ENCODE measurements at regions not wholly inside any gene's neighbourhood (a gene's known extent, or its start where the extent isn't known, plus 50 kb on each side); places are given as distances from the start of the nearest gene placed in this dataset.

DNA sequence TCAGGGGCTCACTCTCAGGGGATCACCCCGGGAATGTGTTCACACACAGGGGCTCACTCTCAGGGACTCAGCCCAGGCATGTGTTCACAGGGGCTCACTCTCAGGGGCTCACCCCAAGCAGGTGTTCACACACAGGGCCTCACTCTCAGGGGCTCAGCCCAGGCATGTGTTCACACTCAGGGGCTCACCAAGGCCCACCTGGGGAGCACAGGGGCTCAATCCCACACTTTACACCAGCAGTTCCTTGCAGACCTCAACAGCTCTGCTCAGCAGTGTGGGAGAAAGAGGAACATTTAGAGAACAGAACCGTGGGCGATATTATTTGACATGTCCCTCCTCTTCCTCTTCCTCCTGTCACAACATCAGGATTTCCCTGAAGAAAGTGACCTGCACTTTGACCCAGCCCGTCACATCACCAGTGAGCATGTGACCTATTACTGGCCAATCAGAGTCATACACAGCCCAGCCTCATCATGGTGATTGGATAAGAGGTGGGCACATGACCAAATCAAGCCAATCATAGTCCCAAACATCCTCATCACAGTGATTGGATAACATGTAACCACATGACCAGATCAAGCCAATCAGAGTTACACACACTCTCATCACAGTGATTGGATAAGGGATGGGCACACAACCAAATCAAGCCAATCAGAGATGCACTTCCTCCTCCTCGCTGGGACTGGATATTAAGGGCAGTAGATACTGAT, 359.4 kb upstream of the SFSWAP start:
- WGBS, 2 experiments (ENCODE audit: extremely low coverage in 1 of 2, insufficient coverage in 1 of 2, insufficient read length in 1 of 2, insufficient replicate concordance in 2 of 2, low coverage in 1 of 2, low lambda C conversion rate in 2 of 2, missing lambda C conversion rate in 1 of 2), result 98% methylated on average over 5 of the region's 5 CpGs; no CpG with 5 or more reads in 1 of the 2 experiments
- DNase-seq (ENCODE audit: low read depth in 1 of 2, low spot score in 2 of 2) (no peak), FAIRE-seq (no peak)
- Histone ChIP-seq H3K4me2 (ENCODE audit: insufficient read depth in 1 of 2, low read depth in 2 of 2, low read length in 2 of 2) (no peak overlapping the region), H3K14ac (ENCODE audit: insufficient read length) (no peak overlapping the region), H2BK120ac (replicated peaks; ENCODE audit: low read depth, low read length) (no peak overlapping the region), H3K18ac (ENCODE audit: extremely low read depth, low read length) (no peak overlapping the region), H2AK5ac (ENCODE audit: low read depth, low read length) (no peak overlapping the region), H3K9ac (replicated peaks in 1 of 4; ENCODE audit: extremely low read depth in 1 of 4, low read depth in 3 of 4, low read length in 3 of 4) (no peak overlapping the region; a peak in 1 of 7 replicates), H2AFZ (ENCODE audit: low read length) (no peak overlapping the region), H4K5ac (ENCODE audit: insufficient read length, low read depth, low read length) (no peak overlapping the region), H2BK15ac (ENCODE audit: low read length) (no peak overlapping the region), H2BK5ac (ENCODE audit: low read depth, low read length) (no peak overlapping the region), H3K36me3 (ENCODE audit: control insufficient read depth in 2 of 4, insufficient read depth in 4 of 4, low read length in 3 of 4) (no peaks in the 10 kb centered on the region), H3K4me1 (replicated peaks in 1 of 4; ENCODE audit: control insufficient read depth in 3 of 4, insufficient read depth in 4 of 4, low read length in 3 of 4) (peaks cover 2 to 17% (median 14%) of the 10 kb centered on the region in 4 experiments; a peak in 6 of 7 replicates), H4K20me1 (replicated peaks in 1 of 2; ENCODE audit: control insufficient read depth in 1 of 2, insufficient read depth in 2 of 2, low read length in 2 of 2) (peaks cover 0 to 5% of the 10 kb centered on the region in 2 experiments), H3K23ac (ENCODE audit: insufficient read length) (no peak overlapping the region), H2BK20ac (ENCODE audit: low read length) (no peak overlapping the region), H4K91ac (replicated peaks; ENCODE audit: insufficient read length, low read length) (no peak overlapping the region), H3K4me3 (ENCODE audit: extremely low read depth in 1 of 4, insufficient read depth in 2 of 4, low read depth in 3 of 4, low read length in 4 of 4) (no peak overlapping the region), H3K27me3 (replicated peaks in 1 of 4; ENCODE audit: control insufficient read depth in 3 of 4, extremely low read depth in 1 of 4, insufficient read depth in 3 of 4, low read length in 3 of 4) (no peaks in the 10 kb centered on the region; a peak in 1 of 7 replicates), H3K79me2 (ENCODE audit: control insufficient read depth in 1 of 2, insufficient read depth in 2 of 2, low read length in 2 of 2) (no peaks in the 10 kb centered on the region), H3K9me3 (ENCODE audit: insufficient read depth in 2 of 2, low read depth in 1 of 2, low read length in 1 of 2) (no peaks in the 10 kb centered on the region; a peak in 1 of 4 replicates), H3K4ac (replicated peaks; ENCODE audit: insufficient read length, low read depth, low read length) (no peak overlapping the region), H3K27ac (ENCODE audit: low read depth, low read length) (no peak overlapping the region), H3K56ac (replicated peaks; ENCODE audit: insufficient read length, low read depth, low read length) (no peak overlapping the region), H3K79me1 (ENCODE audit: low read depth, low read length) (no peaks in the 10 kb centered on the region), H3K23me2 (ENCODE audit: low read depth, low read length) (peaks cover 6% of the 10 kb centered on the region; the same call in 1 of the 2 replicates), H4K8ac (ENCODE audit: extremely low read depth, insufficient read depth, low read length) (no peak overlapping the region), H2BK12ac (ENCODE audit: low read depth, low read length) (no peak overlapping the region)
- POLR2A ChIA-PET (ENCODE audit: partially characterized antibody), result no interaction called here
- CTCF ChIA-PET (ENCODE audit: partially characterized antibody), result interaction anchor here (0.7 to 2.8 kb wide), 2 partner anchors 70 to 103 kb away, joined by 3 to 9 read pairs; no protein-coding TSS in a partner anchor
- no peak for TF ChIP-seq SIRT6 (IDR thresholded peaks at IDR 0.05; ENCODE audit: low read length)
- TF ChIP-seq, protein P1, sequence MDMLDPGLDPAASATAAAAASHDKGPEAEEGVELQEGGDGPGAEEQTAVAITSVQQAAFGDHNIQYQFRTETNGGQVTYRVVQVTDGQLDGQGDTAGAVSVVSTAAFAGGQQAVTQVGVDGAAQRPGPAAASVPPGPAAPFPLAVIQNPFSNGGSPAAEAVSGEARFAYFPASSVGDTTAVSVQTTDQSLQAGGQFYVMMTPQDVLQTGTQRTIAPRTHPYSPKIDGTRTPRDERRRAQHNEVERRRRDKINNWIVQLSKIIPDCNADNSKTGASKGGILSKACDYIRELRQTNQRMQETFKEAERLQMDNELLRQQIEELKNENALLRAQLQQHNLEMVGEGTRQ (IDR thresholded peaks at IDR 0.05; ENCODE audit: low read length), result peak; percentile 61

Measured in H1 (cell line).